ENCODE measurements at regions not wholly inside any gene's neighbourhood (a gene's known extent, or its start where the extent isn't known, plus 50 kb on each side); places are given as distances from the start of the nearest gene placed in this dataset.
"Not testable (repeated sequence)": the region's sequence is repeated elsewhere in the genome, so short reads cannot be mapped to it uniquely, and the experiment has no call there.

GRCh38 chr12:131656796-131657195 lies 54.1 kb upstream of the SFSWAP start:
- not testable (repeated sequence) for TF ChIP-seq CTCF, POLR2A (IDR thresholded peaks at IDR 0.05)
